ENCODE measurements at regions not wholly inside any gene's neighbourhood (a gene's known extent, or its start where the extent isn't known, plus 50 kb on each side); places are given as distances from the start of the nearest gene placed in this dataset.

GRCh38 chr4:29581457-29581856 lies 1138.7 kb upstream of the PCDH7 start:
- TF ChIP-seq EZH2 (IDR thresholded peaks at IDR 0.05; ENCODE audit: borderline replicate concordance, insufficient read depth, low read depth, low read length, poor library complexity, severe bottlenecking) = no peak
- TF ChIP-seq CTCF (IDR thresholded peaks at IDR 0.05) = no peak

Measured in B cell (primary cell).